Right lobe of liver (tissue), 6 donors: ENCODE measurements at regions not wholly inside any gene's neighbourhood (a gene's known extent, or its start where the extent isn't known, plus 50 kb on each side); places are given as distances from the start of the nearest gene placed in this dataset.

Source experiments
- ATAC-seq, 4 donors: fragments of 200-7000 bp; cut with Tn5 transposase; one replicate each; pipeline ENCODE4 v1.9.1; 2020; ENCODE audit warnings: mild to moderate bottlenecking in 4 of 4, moderate library complexity in 4 of 4
- DNase-seq, 3 donors: peaks; one replicate each; pipeline ENCODE4 v3.0.0-alpha.2; 2020
- H3K27ac ChIP-seq, 3 donors: fragments of 200-600 bp; one replicate each; pipeline ENCODE4 v1.8.0; 2022
- H3K27me3 ChIP-seq, 2 donors: fragments of 200-600 bp; one replicate each; pipeline ENCODE4 v1.8.0; 2022
- H3K36me3 ChIP-seq, 4 donors: fragments of 200-600 bp; sonication (generic) in 1 of 4; one replicate each; pipeline versions ENCODE4 v1.5.1 to v1.8.0; 2017 to 2022; ENCODE audit warnings: control low read depth in 1 of 4
- H3K4me1 ChIP-seq, 4 donors: fragments of 200-600 bp; sonication (generic) in 1 of 4; one replicate each; pipeline versions ENCODE4 v1.5.1 to v1.8.0; 2017 to 2022; ENCODE audit warnings: control low read depth in 1 of 4
- H3K4me3 ChIP-seq, 3 donors: fragments of 200-600 bp; one replicate each; pipeline ENCODE4 v1.8.0; 2022
- H3K9me3 ChIP-seq, 4 donors: fragments of 200-600 bp; sonication (generic) in 1 of 4; one replicate each; pipeline versions ENCODE4 v1.5.1 to v1.8.0; 2017 to 2022; ENCODE audit warnings: control low read depth in 1 of 4
- POLR2A ChIP-seq: fragments of 450-650 bp; IDR thresholded peaks from one replicate; pipeline ENCODE4 v1.6.1; 2017; ENCODE audit warnings: antibody characterized with exemption, mild to moderate bottlenecking
- WGBS: methylation state at CpG from one replicate; pipeline ENCODE4 v1.1.6; 2018; ENCODE audit warnings: low coverage, low lambda C conversion rate; ENCODE audit not compliant: insufficient coverage; ENCODE audit errors: missing lambda C conversion rate; 5-methylcytosine and 5-hydroxymethylcytosine counted together
- intact Hi-C, 2 donors: fragments of 100-400 bp; cut with DNase I; formaldehyde crosslinking; loops; one replicate each; pipeline versions ENCODE4 v1.11.2 to v1.14.1; 2022
- TF ChIP-seq, protein P1 (sequence below), 4 donors: fragments of 200-600 bp in 3 of 4; fragments of 450-650 bp in 1 of 4; IDR thresholded peaks; one replicate each; pipeline versions ENCODE4 v1.5.1 to v1.8.0; 2016 to 2022; ENCODE audit warnings: antibody characterized with exemption in 4 of 4, mild to moderate bottlenecking in 2 of 4
- donor health status: DM: no; HTN: yes; CAD: no.
- donor health status: DM: no; HTN: no; CAD: no.
- donor health status: DM: no; HTN: no; CAD: no.
- donor health status: DM: no; HTN: yes; CAD: no.
- donor health status: DM: no; HTN: yes; CAD: no.

DNA sequence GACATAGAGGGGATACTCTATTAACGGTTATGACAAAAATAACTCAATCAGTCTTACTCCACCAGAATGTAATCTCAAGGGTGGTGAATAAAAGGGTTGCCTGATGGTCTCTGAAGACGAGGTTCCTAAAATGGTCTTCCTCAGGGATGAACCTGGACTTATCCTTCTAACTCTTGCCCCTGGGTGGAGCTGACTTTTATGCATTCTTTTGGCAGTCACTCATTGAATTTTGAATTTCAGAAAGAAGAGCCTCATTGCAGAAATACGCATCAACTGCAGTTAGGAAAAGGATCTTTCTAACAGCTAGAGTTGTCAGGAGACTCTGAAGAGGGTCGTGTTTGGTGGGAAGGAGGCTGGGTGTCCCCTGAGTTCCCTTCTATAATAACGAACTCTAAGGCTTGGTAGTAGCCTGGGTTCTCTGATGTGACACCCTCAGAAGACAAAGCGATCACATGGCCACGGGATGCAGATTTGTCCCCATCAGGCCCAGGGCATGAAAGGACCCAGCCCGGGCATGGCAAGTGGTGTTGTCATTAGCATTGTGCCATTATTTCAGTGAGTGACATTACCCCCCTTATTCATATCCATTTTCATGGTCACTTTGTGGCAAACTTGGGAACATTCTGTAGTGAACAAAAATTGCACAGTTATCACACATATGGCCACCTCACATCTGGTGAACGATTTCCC is 58.6 kb upstream of the JCAD start:
- Histone ChIP-seq H3K36me3 (no peaks in the 10 kb centered on the region), H3K4me3 (no peak overlapping the region), H3K9me3 (no peaks in the 10 kb centered on the region), H3K27me3 (no peaks in the 10 kb centered on the region), H3K27ac (no peak overlapping the region), H3K4me1 (no peaks in the 10 kb centered on the region)
- 84% methylated on average over 9 of the region's 9 CpGs for WGBS
- no peak for TF ChIP-seq POLR2A
- TF ChIP-seq, protein P1, sequence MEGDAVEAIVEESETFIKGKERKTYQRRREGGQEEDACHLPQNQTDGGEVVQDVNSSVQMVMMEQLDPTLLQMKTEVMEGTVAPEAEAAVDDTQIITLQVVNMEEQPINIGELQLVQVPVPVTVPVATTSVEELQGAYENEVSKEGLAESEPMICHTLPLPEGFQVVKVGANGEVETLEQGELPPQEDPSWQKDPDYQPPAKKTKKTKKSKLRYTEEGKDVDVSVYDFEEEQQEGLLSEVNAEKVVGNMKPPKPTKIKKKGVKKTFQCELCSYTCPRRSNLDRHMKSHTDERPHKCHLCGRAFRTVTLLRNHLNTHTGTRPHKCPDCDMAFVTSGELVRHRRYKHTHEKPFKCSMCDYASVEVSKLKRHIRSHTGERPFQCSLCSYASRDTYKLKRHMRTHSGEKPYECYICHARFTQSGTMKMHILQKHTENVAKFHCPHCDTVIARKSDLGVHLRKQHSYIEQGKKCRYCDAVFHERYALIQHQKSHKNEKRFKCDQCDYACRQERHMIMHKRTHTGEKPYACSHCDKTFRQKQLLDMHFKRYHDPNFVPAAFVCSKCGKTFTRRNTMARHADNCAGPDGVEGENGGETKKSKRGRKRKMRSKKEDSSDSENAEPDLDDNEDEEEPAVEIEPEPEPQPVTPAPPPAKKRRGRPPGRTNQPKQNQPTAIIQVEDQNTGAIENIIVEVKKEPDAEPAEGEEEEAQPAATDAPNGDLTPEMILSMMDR (IDR thresholded peaks at IDR 0.05) = no peak
- DNase-seq (no peak), ATAC-seq (no peak)
- intact Hi-C loops = no loop called here

DNA sequence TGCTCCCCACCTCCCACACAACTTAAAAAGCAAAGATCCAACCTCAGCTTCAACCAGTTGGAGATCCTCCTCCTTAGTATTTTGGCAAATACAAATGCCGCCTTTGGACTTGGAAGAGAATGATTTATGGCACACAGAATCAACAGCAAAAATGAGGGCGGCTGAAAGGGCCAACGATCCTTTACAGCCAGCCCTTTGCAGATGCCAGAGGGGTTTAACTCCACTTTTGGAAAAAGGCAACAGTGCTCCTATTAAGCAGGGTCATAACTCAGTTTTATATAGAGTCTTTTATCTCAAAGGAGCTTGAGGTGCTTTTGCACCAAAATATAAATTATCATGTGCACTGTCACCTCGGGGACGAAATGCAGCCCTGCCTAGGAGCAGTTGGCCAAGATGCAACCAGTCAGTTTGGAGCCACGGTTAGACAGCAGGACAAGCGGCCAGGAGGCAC is 56.7 kb upstream of the JCAD start:
- no peak overlapping the region for H3K27ac ChIP-seq
- TF ChIP-seq, protein P1 (IDR thresholded peaks at IDR 0.05) = no peak
- TF ChIP-seq POLR2A = no peak
- DNase-seq = no peak
- ATAC-seq = no peak
- H3K4me3 ChIP-seq = no peak overlapping the region
- no peaks in the 10 kb centered on the region for H3K4me1 ChIP-seq
- no peaks in the 10 kb centered on the region for H3K27me3 ChIP-seq
- H3K36me3 ChIP-seq = no peaks in the 10 kb centered on the region
- intact Hi-C loops = no loop called here
- WGBS = 77% methylated on average over 5 of the region's 7 CpGs
- no peaks in the 10 kb centered on the region for H3K9me3 ChIP-seq

DNA sequence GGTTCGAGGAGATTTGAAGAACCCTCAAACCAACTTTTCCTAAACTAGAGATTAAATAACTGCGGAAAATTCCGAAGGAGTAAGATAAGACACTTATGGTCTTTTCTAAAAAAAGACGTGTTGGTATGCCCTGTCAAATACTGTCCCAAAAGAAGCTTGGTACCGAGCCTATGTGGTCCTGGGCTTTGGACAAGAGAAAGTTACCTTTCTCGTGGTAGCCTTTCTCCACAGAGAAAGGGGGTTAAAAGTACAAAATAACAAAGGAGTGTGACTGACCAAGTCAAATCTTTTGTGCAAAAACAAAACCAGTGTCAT is 56.2 kb upstream of the JCAD start:
- H3K9me3 ChIP-seq = no peaks in the 10 kb centered on the region
- 42% methylated on average over 6 of the region's 6 CpGs for WGBS
- no peaks in the 10 kb centered on the region for H3K27me3 ChIP-seq
- intact Hi-C loops = no loop called here
- no peaks in the 10 kb centered on the region for H3K36me3 ChIP-seq
- no peak overlapping the region for H3K27ac ChIP-seq
- H3K4me1 ChIP-seq = no peaks in the 10 kb centered on the region
- DNase-seq = no peak
- TF ChIP-seq POLR2A = no peak
- TF ChIP-seq, protein P1 (IDR thresholded peaks at IDR 0.05) = no peak
- ATAC-seq = no peak
- H3K4me3 ChIP-seq = no peak overlapping the region

DNA sequence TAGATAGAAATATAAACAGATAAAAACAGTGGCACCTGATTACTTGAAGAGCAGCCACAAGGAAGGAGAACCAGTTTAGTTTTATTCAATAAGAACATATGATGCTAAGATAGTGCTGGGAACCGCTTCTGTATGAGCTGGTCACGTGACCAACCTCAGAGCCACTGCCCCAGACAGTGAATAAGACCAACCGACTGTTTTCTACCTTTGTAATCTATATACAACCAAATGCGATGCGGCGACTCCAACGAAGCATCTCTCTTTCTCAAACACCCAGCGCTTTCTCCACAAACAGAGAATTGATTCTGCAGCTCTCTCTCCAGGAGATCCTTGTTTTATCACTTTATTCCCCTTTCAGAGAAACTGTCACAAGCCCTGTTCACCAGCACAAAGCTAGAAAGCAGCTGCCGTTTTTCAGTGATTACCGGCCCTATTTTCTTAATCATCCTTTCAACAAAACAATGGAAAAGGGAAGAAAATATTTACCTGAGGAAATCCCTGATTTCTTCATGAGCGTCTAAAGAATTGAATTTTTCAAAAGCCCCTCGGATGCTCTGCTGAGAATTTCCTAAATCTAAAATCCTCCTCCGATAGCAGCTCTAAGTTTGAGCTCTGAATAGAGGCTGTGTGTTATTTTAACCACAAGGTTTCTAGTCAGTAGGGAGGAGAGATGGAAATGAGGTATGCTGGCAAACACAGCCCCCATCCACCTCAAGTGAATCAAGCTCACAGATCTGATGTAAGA is 55.7 kb upstream of the JCAD start:
- Histone ChIP-seq H3K27ac (no peak overlapping the region), H3K36me3 (no peaks in the 10 kb centered on the region), H3K4me1 (no peaks in the 10 kb centered on the region), H3K9me3 (no peaks in the 10 kb centered on the region), H3K27me3 (no peaks in the 10 kb centered on the region), H3K4me3 (no peak overlapping the region)
- TF ChIP-seq, protein P1 (IDR thresholded peaks at IDR 0.05) = no peak
- TF ChIP-seq POLR2A = no peak
- DNase-seq = no peak
- intact Hi-C loops = no loop called here
- ATAC-seq = no peak
- 35% methylated on average over 10 of the region's 13 CpGs for WGBS
